Skeletal muscle cell (primary cell): ENCODE measurements at regions not wholly inside any gene's neighbourhood (a gene's known extent, or its start where the extent isn't known, plus 50 kb on each side); places are given as distances from the start of the nearest gene placed in this dataset.

Experiments used
- DNase-seq: peaks from one replicate; pipeline ENCODE4 v3.0.0-alpha.2; 2010; ENCODE audit warnings: low read depth
- H3K4me3 ChIP-seq: 2 replicates; pipeline ENCODE4 v1.5.1; 2011; ENCODE audit warnings: low read depth, mild to moderate bottlenecking, control low read depth, low read length, moderate library complexity

DNA sequence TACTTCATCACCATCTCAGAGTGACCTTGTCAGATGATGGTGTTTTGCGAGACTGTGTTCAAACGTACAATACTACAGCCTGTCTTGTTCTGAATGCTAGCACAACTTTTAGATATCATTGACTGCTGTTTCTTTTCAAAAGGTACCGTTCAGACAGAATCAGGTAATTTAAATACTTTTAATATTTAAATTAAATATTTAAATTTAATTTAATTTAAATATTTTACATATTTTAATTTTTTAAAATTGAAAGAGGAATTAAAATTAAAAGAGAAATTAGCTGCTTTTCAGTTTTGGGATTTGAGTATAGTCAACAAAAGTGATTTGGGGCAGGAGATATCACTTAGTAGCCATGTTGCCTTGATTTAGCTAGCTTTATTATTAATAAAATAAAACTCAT lies 642.1 kb upstream of the CCDC179 start:
- DNase-seq, result no peak
- no peak overlapping the region for H3K4me3 ChIP-seq

DNA sequence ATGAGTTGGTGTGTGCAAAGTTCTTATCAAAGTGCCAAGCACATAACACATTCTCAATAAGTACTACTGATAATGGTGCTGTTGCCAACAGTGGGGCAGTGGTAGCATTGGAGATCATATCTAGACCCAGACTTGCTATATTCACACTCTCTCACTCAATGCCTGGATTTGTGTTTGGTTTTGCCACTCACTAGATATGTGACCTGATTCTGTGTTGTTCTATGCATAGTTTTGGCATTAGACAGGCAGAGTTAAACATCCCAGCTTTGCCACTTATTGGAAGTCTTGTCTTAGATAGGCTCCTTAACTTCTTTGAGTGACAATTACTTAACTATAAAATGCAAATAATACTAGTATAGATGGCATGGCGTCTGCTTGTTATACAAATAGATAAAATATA lies 642.6 kb upstream of the CCDC179 start:
- H3K4me3 ChIP-seq, result no peak overlapping the region
- no peak for DNase-seq

DNA sequence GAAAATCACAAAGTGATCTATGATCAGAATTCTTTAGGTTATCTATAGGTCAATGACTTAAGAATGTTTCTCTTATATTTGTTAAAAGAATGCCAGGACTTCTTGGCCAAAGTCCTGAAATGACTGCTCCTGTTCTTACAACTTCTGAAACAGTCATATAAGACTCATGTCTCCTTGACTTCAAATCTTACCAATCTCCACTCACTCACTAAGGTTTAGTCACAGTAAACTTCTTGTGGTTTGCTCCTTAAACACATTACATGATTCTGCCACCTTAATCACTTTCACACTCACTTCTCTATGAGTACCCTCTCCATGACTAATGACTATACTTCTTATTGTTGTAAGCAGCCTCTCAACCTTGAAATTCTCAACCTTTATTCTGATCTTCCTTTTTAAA lies 648.7 kb upstream of the CCDC179 start:
- DNase-seq, result peak; percentile 25
- no peak overlapping the region for H3K4me3 ChIP-seq

DNA sequence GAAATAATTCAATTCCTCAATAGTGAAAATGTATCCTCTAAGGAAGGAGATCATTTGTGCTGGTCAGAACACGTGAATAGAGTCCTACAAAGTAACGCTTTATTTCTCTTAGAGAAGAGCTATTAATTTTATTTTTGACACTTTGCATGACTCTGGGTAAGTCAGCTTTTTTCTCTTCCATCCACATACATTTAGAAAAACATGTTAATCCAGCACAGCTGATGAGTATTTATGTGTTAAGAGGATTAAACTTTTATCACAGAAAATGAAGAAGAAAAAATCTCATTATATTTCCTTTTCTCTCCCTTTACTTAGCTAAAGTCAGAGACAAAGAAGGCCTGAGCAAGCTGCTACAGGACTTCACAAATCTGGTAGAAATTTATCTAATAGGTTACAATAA lies 649.5 kb upstream of the CCDC179 start:
- H3K4me3 ChIP-seq, result no peak overlapping the region
- DNase-seq, result no peak

DNA sequence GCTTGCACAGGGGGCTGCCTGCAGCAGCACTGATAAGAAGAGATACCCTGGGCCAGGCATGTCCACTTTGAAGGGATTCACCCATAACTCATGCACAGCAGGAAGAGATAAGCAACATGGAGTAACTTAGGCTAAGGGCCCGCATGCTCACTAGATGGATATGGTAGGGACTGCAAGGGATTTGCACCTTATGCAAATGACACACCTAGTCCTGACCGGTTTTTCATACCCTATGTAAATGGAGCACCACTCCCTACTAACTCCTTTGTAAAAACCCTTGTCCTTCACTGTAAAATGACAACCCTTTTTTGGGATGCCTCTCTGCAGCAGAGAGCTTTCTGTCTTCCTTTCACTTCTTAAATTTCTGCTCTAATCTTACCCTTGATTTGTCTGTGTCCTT lies 658.9 kb upstream of the CCDC179 start:
- DNase-seq, result no peak
- H3K4me3 ChIP-seq, result no peak overlapping the region

DNA sequence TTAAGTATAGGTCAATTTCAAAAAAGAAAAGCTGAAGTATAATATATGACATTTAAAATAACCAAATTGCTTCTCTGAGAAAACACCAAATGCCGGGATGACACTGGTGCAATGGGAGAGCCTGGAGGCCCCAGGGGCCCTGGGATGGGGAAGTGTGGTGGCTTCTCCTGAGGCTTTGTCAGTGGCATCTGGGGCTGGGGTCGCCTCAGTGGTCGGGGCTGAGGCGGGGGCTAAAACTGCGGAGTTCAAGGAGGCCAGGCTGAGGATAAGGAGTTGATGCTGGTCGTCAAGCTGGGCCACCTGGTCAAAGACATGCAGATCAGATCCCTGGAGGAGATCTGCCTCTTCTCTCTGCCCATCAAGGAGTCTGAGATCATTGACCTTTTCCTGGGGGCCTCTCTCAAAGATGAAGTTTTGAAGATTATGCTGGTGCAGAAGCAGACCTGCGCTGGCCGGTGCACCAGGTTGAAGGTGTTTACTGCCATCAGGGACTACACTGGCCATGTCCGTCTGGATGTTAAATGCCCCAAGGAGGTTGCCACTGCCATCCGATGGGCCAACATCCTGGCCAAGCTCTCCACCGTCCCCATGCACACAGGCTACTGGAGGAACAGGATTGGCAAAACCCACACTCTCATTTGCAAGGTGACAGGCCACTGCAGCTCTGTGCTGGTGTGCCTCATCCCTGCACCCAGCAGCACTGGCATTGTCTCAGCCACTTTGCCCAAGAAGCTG lies 660.1 kb upstream of the CCDC179 start:
- no peak overlapping the region for H3K4me3 ChIP-seq
- DNase-seq, result no peak

DNA sequence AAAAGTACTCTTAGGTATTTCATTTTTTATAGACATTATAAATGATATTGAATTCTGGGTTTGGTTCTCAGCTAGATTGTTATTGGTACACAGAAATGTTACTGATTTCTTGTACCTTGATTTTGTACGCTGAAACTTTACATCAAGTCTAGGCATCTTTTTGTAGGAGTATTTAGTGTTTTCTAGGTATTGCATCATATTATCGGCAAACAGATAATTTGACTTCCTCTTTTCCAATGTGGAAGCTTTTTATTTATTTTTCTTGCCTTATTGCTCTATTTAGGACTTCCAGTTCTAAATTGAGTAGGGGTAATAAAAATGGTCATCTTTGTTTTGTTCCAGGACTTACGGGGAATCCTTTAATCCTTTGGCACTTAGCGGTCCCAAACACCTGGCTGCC lies 676.6 kb upstream of the CCDC179 start:
- no peak overlapping the region for H3K4me3 ChIP-seq
- DNase-seq, result no peak

DNA sequence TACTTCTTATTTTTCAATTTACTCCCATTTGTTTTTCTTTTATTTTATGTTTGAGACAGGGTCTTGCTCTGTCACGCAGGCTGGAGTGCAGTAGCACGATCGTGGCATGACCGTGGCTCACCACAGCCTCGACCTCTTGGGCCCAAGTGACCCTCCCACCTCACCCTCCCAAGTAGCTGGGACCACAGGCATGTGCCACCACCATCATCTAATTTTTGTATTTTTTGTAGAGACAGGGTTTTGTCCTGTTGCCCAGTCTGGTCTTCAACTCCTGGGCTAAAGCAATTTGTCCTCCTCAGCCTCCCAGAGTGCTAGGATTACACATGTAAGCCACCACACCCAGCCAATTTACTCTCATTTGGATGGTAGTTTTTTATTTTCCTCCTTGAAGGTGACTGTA lies 679.3 kb upstream of the CCDC179 start:
- no peak overlapping the region for H3K4me3 ChIP-seq
- peak; percentile 12 for DNase-seq

DNA sequence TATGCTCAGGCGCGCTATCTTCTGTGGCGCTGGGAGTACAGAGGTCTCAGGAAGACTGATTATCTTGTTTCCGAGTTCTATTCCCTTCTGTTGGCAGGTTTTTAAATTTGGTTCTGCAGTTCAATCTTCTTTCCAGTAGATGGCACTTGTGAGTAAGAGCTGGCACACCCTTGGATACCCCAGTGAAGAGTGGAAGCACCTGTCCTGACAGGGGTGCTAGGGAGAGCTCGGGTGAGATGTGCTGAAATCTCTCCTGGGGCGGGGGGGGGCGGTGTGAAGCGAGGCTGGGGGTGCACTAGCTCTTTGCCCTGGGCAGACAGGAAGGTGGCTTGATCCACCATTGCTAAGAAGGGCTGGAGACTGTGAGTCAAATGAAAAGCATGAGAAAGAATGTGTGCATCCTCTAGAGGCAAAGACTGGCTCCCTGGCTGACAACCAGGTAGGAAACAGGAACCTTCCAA lies 679.9 kb upstream of the CCDC179 start:
- no peak overlapping the region for H3K4me3 ChIP-seq
- peak; percentile 10 for DNase-seq

DNA sequence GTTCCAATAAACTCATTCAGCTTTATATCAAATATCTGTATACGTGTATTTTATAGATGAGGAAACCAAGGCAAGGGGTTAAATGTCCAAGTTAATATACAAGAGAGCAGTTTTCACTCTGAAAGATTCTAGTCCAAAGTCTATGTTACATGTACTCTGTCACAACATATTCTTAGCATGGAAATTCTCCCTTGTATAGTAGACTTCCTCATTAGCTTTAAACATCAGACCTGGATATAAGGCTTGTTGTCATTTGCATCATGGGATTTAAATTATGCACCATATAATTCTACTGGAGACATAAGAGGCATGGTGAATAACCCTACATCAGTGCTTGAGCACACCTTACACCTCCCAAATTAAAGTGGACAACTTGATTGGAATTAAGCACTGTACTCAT lies 681.9 kb upstream of the CCDC179 start:
- no peak for DNase-seq
- no peak overlapping the region for H3K4me3 ChIP-seq

DNA sequence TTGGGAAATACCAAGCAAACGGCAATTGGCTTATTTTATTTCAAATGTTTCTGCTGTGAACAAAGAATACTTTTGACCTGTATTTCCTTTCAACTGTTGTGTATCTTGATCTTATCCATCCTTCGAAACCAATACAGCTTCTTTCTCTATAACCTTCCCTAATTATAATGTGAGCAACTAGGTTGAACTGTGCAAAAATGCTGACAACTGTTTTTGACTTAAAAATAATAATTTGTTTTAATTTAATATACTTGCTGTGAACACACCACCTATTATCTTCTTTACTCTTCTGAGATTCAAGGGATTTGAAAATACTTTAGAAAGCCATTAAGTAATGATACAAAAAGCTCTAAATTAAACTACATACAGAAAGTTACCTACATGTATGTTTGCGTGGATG lies 682.5 kb upstream of the CCDC179 start:
- H3K4me3 ChIP-seq, result no peak overlapping the region
- no peak for DNase-seq

DNA sequence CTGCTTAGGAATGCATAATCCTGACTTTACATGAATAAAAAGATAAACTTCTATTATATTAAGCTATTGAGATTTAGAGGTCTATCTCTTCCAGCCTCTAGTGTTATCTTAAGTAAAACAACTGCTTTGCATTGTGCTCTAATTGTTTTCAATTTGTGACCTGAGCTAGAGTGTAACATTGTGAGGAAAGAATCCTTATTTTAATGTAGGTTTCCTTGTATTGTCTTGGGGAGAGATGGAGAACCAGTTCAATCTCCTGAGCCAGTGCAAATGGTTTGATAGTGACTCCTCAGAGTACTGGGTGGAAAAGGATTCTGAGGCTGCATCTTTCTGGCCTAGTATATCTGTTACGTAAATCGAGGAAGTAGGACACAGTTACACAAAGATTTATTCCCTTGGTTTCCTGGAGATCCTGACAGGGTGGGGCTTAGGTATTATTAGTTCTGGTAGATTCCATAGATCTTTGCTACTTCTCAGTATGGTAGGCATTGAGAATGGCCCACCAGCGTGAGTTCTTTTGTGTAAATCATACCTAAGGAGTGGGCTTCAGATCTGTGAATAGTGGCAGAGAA lies 683.5 kb upstream of the CCDC179 start:
- no peak overlapping the region for H3K4me3 ChIP-seq
- no peak for DNase-seq

DNA sequence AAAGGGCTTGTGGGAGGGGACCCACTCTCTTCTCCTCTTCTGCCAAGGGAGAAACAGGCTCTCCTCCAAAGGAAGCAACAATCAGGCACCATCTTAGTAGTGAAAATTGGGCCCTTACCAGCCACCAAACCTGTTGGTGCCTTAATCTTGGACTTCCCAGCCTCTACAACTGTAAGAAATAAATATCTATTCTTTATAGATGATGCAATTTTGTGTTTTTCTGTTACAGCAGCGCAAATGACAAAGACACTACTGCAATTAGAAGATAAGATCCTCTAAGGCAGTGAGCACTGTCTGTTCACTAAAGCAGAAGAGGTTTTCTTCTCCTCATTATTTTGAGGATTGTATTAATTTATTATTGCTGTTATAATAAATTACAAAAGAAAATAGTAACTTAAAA lies 691.4 kb upstream of the CCDC179 start:
- DNase-seq, result no peak
- no peak overlapping the region for H3K4me3 ChIP-seq

DNA sequence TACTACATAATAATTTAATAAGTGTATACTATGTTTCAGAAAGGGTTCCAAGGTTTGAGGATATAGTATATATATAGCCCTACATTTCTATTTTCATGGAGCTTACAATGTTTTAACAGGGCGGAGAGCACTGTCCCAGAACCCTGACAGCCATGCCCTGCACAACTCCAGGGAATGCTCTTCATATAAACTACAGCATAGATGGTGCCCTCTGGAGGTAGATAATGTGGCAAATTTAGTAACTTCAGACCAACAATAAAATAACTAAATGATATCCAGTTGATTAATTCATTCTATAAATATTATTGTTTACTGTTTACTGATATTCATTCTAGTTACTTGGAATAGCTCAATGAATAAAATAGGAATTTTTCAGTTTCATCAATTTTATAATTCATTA lies 693.7 kb upstream of the CCDC179 start:
- H3K4me3 ChIP-seq, result no peak overlapping the region
- no peak for DNase-seq

DNA sequence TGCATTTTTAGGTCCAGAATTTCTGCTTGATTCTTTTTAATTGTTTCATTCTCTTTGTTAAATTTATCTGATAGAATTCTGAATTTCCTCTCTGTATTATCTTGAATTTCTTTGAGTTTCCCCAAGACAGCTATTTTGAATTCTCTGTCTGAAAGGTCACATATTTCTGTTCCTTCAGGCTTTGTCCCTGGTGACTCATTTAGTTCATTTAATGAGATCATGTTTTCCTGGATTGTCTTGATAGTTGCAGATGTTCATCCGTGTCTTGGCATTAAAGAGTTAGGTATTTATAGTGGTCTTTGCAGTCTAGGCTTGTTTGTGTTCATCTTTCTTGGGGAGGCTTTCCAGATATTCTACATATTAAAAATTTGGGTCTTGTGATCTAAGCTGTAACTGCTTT lies 694.8 kb upstream of the CCDC179 start:
- no peak overlapping the region for H3K4me3 ChIP-seq
- DNase-seq, result peak; percentile 36

DNA sequence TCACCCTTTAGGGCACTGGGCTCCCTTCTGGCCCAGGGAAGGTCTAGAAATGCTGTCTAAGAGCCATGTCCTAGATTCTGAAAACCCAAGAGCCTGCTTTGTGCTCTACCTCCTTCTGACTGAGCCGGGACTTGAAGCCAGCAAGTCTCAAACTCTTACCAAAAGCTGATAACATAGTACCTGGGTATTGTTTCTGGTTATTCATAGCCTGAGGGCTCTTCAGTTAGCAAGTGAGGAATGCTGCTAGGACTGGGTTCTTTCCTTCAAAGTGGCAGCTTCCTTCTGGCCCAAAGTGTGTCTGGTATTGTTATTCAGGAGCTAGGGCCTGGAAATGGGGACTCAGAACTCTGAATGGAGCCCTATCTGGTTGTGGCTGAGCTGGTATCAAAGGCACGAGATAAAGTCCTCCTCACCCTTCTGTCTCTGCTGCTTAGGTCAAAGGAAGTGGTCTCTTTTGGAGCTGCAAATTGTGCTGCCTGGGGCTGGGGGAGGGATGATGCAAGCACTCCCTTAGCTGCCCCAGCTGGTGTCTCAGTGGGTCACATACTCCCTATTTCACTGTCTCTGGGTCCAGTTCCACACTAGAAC lies 696.0 kb upstream of the CCDC179 start:
- H3K4me3 ChIP-seq, result no peak overlapping the region
- no peak for DNase-seq

DNA sequence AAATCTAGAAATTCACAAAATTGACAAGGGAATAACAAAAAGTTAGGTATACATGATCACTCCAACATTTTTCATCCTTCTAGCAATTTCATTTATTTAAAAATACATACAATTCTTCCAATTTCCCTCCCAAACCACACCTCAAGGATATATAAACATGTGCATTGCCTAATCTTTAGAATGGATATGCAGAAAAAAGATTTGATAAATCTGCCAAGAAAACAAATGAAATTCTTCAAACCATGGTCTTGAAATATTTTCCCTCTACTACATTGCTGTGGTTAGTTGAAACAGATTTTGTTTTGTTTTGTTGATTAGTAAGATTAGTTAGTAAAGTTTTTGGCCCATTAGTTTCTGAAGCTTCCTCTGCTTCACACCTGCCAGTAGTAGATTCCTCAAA lies 703.3 kb upstream of the CCDC179 start:
- DNase-seq, result no peak
- no peak overlapping the region for H3K4me3 ChIP-seq

DNA sequence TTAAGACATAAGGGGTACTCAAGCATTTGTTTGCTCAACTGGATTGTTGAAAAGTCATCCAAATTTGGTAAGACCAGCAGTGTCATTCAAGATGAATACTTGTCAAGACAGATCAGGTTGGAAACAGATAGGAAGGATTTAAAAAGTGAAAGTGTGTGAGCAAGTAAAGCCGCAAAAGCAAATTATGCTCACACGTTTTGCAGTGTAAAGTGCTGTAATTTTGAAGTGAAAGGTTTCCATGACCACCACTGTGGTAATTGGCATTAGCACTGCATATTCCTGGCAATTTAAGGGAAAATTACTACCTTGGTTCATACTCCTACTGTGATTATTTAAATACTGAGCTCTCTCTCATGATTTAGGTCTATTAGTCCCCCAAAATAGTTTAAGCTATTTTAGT lies 704.1 kb upstream of the CCDC179 start:
- H3K4me3 ChIP-seq, result no peak overlapping the region
- DNase-seq, result no peak

DNA sequence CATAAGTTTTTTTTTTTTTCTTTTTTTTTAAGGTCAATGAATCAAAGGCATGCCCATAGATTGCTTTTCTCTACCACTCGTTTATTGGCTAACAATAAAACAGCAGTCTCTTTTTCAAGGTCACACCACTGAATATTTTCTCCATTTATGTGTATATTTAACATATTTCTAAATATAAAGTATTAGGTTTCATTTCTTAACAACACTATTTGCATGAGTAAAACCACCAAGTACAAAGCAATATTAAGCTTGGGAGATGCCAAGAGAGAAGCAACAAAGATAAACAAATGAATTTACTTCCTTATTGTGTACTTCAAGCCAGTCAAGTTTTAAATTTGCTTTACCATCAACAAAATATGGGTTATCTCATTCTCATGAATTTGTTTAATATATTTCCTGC lies 708.9 kb upstream of the CCDC179 start:
- DNase-seq, result no peak
- no peak overlapping the region for H3K4me3 ChIP-seq

DNA sequence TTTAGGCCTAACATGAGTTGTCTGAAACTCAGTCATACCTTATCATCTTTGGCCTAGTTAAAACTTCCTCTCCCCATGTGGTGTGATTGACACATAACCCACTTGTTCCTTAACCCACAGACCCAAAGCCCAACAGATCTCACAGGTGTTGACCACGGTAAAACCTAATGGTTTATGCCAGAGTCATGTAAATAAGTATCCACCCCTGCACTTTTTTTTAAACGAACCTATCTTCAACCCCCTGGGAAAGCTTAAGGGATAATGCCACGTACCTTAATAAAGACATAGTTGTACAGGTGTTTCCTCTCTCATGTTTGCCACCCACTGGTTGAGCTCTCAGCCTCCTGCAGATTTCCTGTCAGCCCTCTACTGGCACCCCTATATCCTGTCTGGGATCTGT lies 709.3 kb upstream of the CCDC179 start:
- DNase-seq, result no peak

DNA sequence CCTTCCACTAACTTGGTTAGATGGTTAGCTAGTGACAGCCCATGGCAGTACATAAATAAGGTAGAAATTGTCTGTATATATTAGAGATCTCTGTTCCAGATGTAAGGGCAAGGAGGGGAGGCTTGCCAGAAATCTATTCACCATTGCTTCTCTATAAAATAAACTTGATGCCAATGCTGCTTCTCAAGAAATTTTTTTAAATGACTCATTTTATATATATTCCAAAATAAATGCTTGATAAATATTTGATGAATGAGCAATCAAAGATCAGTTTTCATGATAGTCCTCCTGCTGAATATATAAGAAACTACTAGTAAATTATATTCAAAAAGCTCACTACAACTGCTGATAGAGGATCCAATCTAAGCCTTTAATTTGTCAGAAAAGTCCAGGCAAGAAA lies 710.6 kb upstream of the CCDC179 start:
- no peak for DNase-seq
- H3K4me3 ChIP-seq, result no peak overlapping the region

More for the DNA sequence above, 709.3 kb upstream of the CCDC179 start:
- H3K4me3 ChIP-seq, result no peak overlapping the region
